ENCODE measurements at regions not wholly inside any gene's neighbourhood (a gene's known extent, or its start where the extent isn't known, plus 50 kb on each side); places are given as distances from the start of the nearest gene placed in this dataset.

DNA sequence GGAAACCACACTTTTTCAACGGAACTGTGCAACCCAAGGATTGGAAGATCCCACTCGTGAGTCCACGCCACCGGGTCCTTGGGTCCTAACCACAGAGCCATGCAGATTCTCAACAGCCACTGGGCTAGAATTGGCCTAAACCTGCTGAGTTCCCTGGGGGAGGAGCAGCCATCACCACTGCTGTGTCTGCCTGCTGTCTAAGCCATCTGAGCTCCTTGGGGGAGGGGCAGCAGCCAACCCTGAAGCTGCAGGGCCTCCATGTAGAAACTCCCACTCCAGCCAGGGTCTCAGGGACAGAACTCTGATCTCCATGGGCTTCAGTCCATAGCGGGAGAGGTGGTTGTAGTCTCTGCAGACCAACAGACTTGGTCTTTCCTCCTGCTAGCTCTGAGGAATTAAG lies 154.6 kb upstream of the VGLL2 start:
- no peak for FAIRE-seq
- no peak for DNase-seq (ENCODE audit: insufficient read length, low spot score)
- TF ChIP-seq, protein P1, sequence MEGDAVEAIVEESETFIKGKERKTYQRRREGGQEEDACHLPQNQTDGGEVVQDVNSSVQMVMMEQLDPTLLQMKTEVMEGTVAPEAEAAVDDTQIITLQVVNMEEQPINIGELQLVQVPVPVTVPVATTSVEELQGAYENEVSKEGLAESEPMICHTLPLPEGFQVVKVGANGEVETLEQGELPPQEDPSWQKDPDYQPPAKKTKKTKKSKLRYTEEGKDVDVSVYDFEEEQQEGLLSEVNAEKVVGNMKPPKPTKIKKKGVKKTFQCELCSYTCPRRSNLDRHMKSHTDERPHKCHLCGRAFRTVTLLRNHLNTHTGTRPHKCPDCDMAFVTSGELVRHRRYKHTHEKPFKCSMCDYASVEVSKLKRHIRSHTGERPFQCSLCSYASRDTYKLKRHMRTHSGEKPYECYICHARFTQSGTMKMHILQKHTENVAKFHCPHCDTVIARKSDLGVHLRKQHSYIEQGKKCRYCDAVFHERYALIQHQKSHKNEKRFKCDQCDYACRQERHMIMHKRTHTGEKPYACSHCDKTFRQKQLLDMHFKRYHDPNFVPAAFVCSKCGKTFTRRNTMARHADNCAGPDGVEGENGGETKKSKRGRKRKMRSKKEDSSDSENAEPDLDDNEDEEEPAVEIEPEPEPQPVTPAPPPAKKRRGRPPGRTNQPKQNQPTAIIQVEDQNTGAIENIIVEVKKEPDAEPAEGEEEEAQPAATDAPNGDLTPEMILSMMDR (IDR thresholded peaks at IDR 0.05; ENCODE audit: insufficient read depth, missing control alignments), result no peak

DNA sequence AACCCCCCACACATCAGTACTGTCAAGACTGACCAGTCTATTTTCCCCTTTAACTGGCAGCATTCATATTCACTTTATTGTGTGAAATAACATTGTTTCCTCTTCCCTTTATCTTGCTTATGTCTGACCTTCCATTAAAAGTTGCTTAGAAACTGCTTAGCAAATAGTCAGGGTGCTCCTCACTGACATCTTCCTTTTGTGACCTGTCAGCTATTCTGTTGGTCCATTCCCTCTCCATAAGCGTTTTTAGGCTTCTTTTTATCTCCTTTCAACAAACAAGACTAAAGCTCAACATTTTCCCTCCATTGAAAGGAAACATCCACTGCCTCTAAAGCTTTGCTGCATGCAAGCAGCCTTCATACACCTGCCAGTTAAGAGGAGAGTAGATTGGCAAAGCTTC lies 147.7 kb upstream of the VGLL2 start:
- TF ChIP-seq, protein P1 (IDR thresholded peaks at IDR 0.05; ENCODE audit: insufficient read depth, missing control alignments), result no peak
- no peak for FAIRE-seq
- no peak for DNase-seq (ENCODE audit: insufficient read length, low spot score)

GRCh38 chr6:117118490-117118889 lies 146.9 kb upstream of the VGLL2 start:
- TF ChIP-seq, protein P1 (IDR thresholded peaks at IDR 0.05; ENCODE audit: insufficient read depth, missing control alignments), result no peak
- DNase-seq (ENCODE audit: insufficient read length, low spot score) (no peak), FAIRE-seq (no peak)

DNA sequence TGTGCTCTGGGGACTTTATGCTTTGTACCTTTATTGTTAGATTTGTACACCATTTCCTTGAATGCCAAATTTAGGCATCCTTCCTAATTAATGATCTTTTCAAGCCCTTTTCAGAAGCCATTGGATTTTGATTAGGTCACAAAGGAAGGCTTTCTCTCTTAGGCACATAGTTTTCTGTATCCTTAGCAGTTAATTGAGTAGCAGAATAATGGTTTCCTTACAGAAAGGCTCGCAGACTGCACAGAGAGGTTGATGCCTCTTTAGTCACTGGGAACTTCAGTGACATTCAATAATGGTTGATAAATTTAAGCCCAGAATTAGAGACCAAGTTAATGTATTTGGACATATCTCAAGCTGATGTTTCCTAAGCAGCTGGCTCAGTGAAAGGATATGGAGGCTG lies 139.1 kb upstream of the VGLL2 start:
- no peak for DNase-seq (ENCODE audit: insufficient read length, low spot score)
- no peak for FAIRE-seq
- TF ChIP-seq, protein P1 (IDR thresholded peaks at IDR 0.05; ENCODE audit: insufficient read depth, missing control alignments), result no peak

DNA sequence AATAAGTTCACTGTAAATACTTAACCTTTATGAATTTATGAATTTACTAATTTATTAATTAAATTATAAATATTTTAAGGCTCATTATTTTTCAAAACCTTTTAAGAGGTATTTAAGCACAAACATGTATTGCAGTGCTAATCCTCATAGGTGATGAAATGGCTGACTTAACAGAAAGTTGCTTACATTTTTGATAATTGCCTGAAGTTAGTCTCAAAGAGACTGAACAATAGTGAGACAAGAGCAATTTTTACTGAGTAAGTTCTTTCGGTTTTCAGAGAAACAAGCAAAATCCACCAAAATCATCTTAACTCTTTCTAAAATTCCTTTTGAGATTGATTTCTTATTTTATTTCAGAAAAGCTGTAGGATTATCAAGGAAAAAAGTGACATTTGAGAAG lies 137.3 kb upstream of the VGLL2 start:
- no peak for FAIRE-seq
- no peak for DNase-seq (ENCODE audit: insufficient read length, low spot score)
- TF ChIP-seq, protein P1 (IDR thresholded peaks at IDR 0.05; ENCODE audit: insufficient read depth, missing control alignments), result no peak

GRCh38 chr6:117130125-117130524 lies 135.2 kb upstream of the VGLL2 start:
- TF ChIP-seq, protein P1 (IDR thresholded peaks at IDR 0.05; ENCODE audit: insufficient read depth, missing control alignments), result no peak
- no peak for DNase-seq (ENCODE audit: insufficient read length, low spot score)
- no peak for FAIRE-seq

- FAIRE-seq, result no peak
- TF ChIP-seq, protein P1 (IDR thresholded peaks at IDR 0.05; ENCODE audit: insufficient read depth, missing control alignments), result no peak
- DNase-seq (ENCODE audit: insufficient read length, low spot score), result no peak
Observed at GRCh38 chr6:117136702-117137101, 128.7 kb upstream of the VGLL2 start.

Data from D721Med (cell line).